DMS153 (cell line): ENCODE measurements at regions not wholly inside any gene's neighbourhood (a gene's known extent, or its start where the extent isn't known, plus 50 kb on each side); places are given as distances from the start of the nearest gene placed in this dataset.

ENCODE experiments used
- DNase-seq: peaks from one replicate; lab custom pipeline; 2025; lab: John Stamatoyannopoulos, UW

DNA sequence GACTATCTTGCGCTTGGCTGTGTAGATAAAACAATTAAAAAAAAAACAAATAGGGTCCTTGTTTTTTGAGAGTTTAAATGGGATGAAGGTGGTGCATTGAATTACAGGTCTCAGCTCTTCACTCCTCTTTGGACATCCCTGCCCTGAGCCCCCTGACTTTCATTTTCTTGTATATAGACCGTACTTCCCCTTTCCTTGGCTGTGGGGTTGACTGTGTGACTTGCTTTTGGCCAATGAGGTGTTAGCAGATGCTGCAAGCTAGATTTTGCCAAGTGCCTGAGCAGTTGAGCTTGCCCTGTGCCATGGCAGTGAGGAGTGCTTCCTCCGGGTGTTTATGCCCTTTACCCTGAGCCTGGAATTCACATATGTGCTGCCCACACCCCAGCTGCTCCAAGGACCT lies 386.1 kb upstream of the ZFP64 start:
- no peak for DNase-seq

DNA sequence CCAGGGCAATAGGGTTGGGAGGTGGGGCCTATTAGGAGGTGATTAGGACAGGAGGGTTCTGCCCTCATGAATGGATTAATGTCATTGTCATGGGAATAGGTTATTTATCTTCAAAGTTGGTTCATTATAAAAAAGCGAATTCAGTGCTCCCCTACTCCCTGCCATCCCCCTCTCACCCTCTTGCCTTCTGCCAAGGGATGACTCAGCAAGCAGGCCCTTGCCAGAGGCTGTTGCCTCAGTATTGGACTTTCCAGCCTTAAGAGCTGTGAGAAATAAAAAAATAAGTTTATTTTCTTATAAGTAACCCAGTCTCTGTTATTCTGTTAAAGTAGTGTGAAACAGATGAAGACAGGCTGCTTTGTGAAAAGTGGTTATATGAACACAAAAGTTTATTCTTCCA lies 381.1 kb upstream of the ZFP64 start:
- DNase-seq: no peak

DNA sequence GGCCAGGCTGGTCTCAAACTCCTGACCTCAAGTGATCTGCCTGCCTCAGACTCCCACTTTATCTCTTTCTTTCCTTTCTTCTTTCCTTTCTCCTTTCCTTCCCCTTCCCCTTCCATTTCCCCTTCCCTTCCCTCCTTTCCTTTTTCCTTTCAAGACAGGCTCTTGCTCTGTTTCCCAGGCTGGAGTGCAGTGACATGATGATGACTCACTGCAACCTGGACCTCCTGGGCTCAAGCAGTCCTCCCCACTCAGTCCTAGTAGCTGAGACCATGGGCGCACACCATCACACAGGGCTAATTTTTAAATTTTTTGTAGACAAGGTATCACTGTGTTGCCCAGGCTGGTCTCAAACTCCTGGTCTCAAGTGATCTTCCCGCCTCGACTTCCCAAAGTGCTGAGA lies 377.6 kb upstream of the ZFP64 start:
- no peak for DNase-seq

DNA sequence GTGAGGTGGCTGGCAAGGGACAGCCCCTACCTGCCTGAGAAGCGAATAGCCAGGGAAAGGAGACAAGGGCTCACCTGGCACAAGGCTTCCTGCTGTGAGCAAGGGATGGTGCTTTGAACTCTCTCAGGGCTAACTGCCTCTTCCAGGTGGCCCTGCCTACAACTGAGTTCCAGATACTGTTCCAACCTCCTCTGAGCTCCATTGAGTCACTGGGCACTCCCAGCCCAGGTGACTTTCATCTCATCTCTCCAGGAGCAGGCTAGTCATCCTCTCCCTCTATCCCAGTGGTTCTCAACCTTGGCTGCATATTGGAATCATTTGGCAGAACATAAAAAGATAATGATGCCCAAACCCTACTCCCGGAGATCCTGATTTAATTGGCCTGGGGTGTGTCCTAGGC lies 374.0 kb upstream of the ZFP64 start:
- no peak for DNase-seq

DNA sequence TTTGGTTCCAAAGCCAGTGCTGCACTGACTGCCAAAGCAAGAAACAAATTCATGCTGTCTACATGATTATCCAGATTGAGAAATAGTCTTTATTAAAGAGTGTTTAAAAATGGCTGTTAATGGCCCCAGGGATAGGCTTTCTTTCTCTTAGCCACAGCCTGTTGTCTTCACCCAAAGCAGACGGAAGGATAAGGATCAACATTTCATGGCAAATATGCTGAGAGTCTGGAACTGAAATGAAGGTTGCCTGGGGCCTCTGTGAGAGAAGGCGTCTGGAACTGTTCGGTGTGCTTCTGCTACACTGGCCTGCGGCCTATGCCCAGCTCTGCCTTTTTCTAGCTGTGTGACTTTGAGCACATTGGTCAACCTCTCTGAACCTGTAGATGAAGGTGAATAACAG lies 373.0 kb upstream of the ZFP64 start:
- DNase-seq: no peak

DNA sequence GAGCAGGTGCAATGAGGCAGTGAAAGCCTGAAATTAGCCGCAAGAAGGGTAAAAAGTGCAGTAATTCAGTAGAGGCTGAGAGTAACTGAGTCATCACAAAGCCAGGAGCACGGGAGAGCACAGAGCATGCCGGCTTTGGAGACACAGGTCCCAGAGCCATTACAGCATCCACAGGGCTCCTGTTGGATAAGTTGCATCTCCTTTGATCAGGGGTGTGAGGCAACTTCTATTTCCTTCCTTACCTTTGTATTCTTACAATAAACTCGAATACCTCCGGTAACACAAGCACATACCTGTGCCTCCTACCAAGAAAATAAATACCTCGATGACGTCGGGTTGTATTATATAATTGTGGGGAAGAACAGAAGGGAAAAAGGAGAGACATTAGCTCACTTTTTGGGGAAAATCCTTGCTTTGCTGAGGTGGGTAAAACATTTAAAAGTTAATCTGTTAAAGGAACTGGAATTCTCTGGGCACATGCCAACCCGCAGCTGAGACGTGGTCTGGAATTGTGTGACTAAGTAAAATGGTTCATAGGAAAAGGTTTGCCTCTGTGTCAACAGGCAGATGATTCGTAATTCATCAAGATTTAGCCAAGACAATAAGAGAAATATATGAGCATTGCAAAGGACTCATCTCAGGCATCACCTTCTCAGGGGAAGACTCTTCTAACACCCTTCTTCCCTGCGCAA lies 360.7 kb upstream of the ZFP64 start:
- DNase-seq: no peak

DNA sequence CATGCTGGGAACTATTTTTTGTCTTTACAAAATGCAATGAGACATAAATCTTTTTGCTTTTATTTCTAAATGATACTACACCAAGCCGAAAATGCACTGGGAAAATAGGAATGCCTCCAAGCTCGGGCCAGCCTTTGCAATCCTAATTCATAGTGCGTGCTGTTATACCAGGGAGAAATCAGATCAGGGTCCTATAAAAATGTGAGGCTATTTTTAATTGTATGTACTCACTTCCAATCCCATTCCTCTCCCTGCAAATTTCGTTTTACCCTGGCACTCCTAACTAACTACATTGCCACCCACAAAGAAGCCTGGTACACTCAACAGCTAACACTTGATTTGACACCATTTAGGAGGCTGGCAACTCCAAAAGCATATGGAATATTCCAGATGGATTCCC lies 350.6 kb upstream of the ZFP64 start:
- DNase-seq: no peak

DNA sequence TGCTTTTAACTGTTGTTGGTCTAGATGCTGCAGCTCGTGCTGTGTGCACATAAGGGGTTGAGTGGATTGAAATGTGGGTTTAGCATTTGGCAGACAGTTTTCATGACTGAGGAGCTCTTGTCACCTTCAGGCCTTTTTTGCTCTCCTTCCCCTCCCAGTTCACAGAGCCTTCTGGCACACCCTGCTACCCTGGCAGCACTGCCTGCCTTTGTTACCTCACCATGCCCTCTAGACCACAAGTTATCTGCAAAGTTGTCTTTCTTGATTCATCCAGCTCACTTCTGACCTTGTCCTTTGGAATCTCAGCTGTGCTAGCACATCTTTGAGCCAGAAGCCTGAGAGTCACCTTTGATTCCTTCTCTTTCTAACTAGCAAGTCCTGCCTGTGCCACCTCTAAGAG lies 348.9 kb upstream of the ZFP64 start:
- DNase-seq: no peak

DNA sequence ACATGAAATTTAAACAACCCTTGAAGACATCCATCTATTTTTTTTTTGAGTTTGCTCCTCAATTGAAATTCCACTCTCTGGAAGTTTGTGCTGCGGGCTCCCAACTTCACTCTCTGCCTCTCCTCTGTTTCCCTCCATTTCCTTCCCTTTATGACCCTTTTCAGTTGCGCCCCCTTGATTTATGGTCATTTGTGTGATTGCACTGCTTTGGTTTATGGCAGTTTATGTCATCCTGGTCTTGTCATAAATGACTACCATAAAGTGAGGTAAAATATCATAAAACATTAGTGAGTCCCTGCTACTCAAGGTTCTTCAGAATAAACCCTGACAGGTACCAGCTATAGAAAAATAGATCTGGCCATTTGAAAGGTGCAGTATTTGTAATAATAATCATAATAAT lies 348.3 kb upstream of the ZFP64 start:
- no peak for DNase-seq

DNA sequence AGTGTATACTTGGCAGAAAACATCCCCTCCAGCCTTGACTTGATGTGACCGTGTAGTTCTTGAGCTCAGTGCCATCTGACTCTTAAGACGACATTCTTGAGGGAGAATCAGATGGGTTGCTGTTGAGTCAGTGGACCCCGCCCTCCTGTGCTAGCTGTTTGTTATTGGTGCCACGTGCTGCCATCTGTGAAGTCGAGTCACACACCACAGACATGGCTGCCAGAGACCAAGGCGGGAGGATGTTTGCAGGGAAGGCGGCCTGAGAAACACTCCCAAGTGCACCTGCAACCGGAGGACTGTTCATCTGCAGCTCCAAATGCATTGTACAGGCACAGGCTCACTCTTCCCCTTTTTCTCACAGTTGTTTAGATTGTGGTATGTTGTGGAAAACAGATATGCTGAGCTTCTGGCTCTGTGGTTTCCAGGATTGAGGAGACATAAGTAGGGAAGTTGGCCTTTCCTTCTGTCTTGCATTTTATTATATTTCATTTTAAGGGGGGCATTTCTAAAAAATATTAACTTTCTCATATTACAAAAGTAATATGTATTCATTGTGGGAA lies 345.3 kb upstream of the ZFP64 start:
- no peak for DNase-seq

DNA sequence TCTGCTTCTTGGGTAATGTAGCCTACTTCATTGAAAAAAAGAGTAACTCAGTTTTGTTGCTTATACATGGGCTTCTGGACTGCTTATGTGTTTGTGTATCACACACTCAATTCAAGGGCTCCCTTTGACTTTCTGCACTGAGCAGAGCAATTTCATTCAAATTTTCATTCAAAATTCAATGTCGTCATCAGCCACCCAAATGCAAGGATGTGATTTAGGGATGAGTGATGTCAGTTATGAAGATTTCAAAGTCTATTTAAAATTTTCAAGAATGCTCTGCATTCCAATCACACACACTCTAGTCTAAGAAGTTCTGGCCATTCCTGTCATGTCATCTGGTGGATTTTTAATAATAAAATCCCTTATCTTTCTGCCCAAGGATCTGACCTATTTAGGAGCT lies 344.5 kb upstream of the ZFP64 start:
- no peak for DNase-seq

DNA sequence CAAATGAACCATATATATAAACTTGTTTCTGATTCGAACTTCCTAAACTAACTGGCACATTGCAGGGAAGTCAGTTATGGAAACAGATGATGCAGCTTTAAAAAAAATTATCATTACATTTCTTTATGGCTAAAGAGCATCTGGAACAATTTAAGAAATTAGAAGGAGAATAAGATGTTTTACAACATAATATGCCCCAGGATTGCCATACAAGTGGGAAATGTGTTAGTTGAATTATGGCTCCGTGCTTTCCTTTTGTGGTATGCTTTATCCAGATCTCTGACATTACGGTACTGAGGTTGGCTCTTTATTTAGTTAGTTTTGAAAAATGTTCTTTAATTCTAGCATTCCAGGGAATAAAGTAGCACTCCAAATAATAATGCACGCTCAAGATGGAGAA lies 343.0 kb upstream of the ZFP64 start:
- no peak for DNase-seq

DNA sequence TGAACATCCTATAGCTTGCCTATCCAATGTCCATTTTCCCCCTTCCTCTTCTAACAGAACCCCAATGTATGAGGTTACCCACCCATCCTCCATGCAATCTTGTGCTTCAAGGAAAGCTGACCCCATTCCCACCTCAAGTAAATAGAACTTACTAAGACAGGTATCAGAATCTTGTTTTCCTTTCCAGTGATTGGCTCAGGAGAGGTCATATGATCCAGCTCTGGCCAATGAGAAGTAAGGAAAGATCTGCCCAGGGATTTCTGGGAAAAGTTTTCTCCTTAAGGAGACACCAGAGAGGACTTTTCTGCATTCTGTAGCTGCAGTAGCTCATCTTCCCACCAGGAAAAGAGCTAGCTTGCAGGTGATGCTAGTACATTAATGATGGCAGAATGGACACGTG lies 341.8 kb upstream of the ZFP64 start:
- no peak for DNase-seq

DNA sequence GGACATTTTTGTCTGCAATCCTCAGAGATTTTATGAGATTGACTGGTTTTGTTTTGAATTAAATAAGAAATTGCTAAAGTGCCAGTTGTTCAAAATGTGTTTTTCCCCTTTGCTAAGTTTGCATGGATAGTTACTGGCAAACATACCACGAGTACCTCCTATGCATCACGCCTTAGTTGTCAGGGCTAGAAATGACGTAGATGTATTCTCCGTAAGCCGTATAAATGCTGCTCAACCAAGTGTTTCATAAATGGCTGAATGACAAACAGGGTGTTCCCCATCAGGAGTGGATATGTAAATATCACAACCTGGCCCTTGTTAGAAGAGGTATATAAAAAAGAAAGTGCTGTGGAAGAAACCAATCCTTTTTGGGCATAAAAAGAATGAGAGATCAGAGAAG lies 341.1 kb upstream of the ZFP64 start:
- no peak for DNase-seq

DNA sequence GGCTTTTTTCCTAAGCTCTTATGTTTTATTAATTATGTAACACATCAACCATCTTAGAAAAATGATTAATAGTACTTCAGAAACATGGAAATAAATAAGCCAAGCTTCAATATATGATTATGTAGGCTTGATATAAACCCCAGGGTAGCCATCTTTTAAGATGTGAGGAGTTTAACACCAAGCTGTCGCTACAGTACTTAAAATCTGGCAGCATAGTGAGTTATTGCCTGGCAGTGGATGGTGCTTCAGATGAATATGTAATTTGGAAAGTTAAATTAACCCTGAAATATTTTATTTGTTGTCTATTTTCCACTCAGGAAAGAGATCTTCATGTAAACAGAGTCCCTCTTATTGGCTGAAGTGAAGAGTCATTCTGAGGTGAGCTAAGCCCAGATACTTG lies 339.0 kb upstream of the ZFP64 start:
- no peak for DNase-seq

DNA sequence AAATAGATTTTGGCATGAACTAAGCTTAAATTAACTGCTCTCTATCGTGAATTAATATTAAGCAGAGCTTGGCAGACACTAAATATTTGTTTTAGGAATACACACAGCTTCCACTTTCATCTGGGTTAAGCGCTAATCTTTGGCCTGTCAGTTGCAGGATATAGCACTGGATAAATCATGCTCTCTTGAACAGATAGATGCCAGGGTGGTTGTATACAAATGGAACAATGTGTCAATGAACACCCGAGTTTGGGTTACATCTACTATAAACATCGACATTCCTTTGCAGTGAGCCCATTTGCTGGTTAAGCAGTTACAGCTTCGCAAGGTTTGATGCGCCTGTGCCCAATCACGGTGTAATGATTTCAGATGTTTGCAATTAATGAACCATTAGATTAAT lies 338.2 kb upstream of the ZFP64 start:
- DNase-seq: no peak

DNA sequence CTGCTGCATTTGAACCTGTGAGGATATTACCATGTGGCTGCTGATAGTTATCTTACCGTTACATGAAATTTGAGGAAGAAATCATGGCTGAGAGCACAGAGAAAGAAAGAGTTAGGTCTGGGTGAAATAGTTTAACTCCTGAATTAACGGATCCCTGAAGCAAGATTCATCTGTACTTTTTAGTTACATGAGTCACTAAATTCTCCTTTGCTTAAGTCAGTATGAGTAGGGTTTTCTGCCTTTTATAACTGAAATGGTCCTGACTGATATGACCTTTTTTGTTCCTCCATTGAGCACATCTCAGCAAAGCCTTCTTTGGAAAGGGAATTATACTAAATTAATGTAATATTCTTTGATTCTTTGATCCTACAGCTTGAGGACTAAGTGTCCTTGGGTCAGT lies 333.3 kb upstream of the ZFP64 start:
- no peak for DNase-seq

DNA sequence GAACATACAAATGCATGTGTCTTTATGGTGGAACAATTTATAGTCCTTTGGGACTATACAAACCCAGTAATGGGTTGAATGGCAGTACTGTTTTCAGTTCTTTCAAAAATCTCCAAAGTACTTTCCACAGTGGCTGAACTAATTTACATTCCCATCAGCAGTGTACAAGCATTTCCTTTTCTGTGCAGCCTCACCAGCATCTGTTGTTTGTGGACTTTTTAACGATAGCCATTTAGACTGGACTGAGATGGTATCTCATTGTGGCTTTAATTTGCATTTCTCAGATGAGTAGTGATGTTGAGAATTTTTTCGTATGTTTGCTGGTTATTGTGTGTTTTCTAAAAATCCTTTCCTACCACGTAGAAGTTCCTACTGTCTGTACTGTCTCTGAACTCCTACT lies 327.2 kb upstream of the ZFP64 start:
- DNase-seq: no peak

DNA sequence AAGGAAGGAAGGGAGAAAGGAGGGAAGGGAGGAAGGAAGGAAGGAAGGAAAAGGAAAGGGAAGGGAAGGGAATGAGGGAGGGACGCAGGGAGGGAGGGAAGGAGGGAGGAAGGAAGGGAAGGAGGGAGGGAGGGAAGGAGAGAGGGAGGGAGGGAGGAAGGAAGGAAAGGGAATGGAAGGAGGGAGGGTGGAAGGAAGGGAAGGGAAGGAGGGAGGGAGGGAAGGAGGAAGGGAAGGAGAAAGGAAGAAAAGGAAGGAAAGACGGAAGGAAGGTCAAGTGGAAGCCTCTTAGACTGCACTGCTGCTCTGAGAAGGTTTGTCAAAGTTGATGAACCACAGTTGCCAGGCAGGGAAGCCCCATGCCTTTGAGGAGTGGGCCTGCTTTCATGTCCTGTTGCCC lies 324.3 kb upstream of the ZFP64 start:
- DNase-seq: no peak

DNA sequence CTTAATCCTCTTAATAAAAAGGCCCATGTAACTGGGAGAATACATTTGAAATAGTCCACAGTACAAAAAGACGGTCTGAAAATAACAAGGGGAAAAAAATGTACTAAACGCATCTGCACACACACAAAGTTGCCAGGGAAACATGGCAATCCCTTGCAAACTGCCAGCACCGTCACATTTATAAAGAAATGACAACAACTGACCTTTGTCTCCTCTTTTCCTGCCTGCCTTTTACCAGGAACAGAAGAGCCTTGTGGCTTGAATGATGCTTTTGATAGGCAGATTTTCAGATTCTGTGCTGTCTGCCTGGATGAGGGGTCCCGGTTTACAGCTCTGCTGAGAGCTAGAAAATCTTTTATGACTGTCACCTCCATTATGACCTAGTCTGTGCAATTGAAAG lies 308.6 kb upstream of the ZFP64 start:
- DNase-seq: no peak

DNA sequence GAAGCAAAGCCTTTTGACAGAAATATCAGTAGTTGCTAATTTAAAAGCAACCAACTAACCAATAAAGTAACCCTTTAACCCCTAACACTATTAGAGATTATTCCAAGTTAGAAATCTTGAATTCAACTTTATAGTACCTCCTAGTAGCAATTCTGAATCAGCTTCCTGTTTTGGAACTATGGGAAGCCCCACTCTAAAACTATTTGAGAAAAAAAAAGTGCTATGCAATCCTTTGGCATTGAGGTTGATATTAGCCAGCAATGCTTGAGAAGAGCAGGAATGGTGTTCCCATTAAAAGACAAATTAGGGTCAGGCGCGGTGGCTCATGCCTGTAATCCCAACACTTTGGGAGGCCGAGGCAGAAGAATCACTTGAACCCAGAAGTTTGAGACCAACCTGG lies 306.2 kb upstream of the ZFP64 start:
- DNase-seq: no peak

DNA sequence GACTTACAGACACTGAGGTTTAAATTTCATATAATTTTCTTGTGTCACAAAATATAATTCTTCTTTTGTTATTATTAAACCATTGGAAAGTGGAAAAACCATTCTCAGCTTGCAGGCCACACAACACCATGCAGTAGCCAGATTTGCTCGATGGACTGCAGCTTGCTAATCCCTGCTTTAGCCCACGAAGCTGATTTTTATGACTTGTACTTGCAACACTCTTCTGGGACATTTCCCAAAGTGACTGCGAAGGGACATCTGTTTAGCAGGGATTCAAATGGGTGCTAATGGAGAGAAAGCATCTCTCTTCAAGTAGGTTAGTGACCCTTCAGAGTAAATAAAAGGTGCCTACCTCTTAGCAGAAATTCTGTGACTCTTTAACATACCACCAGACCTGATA lies 304.6 kb upstream of the ZFP64 start:
- DNase-seq: no peak

DNA sequence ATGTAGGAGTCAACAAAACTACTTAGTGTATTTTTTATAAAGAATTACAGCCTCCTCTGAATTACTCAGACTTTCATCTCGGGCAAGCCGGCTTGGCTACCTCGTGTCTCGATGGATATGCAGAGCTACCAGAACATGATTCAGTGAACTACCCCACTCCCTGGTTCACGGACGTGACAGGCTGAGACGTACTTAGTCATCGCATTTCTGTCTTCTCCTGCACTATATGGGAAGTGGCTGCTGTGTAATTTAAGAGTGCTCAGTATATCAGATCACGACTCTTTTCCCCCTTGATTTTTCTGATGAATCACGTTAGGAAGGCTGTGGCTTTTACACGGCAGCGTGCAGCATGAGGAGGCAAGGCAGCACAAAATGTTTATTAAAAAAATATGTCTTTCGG lies 302.7 kb upstream of the ZFP64 start:
- DNase-seq: no peak

DNA sequence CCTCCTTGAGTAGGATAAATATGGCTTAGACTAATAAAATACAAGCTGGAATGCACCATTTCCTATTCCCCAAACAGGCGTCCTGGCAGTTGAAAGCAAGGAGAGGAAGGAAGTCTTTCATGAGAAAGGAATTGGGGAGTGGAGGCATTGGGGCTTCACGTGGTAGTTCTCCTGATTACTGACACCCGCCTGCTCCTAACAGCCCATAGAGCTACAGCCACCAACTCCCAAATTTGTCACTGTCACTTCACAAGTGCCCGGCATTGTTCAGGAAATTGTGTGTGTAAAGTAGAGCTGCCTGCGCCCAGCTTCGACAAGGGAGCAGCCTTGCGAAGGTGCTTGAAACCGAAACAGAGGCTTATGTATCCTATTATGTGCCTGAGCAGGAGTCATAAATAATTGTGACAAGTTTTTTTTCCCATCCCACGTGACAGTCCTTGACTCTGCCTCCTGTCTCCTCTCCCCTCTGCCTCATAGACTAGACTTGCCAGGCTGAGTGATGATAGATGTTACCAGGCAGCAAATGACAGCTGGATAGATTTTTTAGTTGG lies 301.7 kb upstream of the ZFP64 start:
- DNase-seq: peak; percentile 97
